ENCODE measurements at regions not wholly inside any gene's neighbourhood (a gene's known extent, or its start where the extent isn't known, plus 50 kb on each side); places are given as distances from the start of the nearest gene placed in this dataset.

DNA sequence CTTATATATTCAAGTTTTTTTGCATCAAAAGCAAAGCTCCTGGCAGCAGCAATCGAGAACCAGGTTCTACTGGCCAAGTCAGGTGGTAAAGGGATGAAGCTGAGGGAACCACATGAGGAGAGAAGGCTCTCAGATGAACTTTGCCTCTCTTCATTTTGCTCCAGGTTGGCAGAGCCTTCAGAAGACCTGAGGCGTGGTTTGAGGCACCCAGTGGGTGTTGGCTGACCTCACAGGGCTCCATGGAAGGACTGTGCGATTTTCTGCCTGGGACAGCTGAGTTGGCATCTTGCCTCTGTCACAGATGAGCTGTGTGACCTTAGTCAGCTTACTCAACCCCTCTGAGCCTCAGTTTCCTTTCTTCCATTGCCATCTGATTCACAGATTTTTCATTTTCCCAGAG, 89.0 kb downstream of the INSIG2 start:
- no peaks in the 10 kb centered on the region for H3K9me3 Mint-ChIP-seq (ENCODE audit: insufficient read depth)
- no peak overlapping the region for H3K4me3 Mint-ChIP-seq
- POLR2A ChIA-PET: no interaction called here
- peaks cover 4% of the 10 kb centered on the region for H3K4me1 Mint-ChIP-seq (ENCODE audit: low read depth)
- peaks cover 14% of the 10 kb centered on the region for H3K27me3 Mint-ChIP-seq (ENCODE audit: low read depth)
- no peaks in the 10 kb centered on the region for H3K36me3 Mint-ChIP-seq (ENCODE audit: low read depth)
- DNase-seq (no peak), ATAC-seq (no peak)
- H3K27ac Mint-ChIP-seq: no peak overlapping the region
- CTCF ChIA-PET: interaction anchor here (1.4 to 1.7 kb wide), 3 partner anchors 9 to 174 kb away, joined by 3 to 5 read pairs (median 4); no protein-coding TSS in a partner anchor

DNA sequence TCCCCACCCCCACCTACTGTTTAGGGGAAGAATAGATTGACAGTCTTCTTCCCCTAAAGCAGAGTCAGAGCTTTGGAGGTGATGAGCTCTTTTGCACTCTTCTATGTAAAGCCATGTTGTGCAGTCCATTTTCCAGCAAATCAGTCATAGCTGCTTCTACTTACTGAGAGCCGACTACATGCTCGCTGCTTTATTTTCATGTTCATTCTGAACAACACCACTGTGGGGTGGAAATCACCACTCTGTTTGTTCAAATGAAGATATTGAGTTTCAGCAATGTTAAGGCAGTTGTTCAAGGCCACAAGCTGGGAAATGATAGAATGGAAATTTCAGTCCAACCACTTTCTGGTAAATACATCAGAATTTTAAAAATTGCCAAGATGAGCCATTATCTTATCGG, 88.3 kb downstream of the INSIG2 start:
- Mint-ChIP-seq H3K27me3 (ENCODE audit: low read depth) (peaks cover 14% of the 10 kb centered on the region), H3K4me3 (no peak overlapping the region), H3K27ac (no peak overlapping the region), H3K9me3 (ENCODE audit: insufficient read depth) (no peaks in the 10 kb centered on the region), H3K36me3 (ENCODE audit: low read depth) (no peaks in the 10 kb centered on the region), H3K4me1 (ENCODE audit: low read depth) (peaks cover 4% of the 10 kb centered on the region)
- no peak for ATAC-seq
- CTCF ChIA-PET: interaction anchor here (1.4 to 1.6 kb wide), 2 partner anchors 9 to 173 kb away, joined by 3 to 4 read pairs; no protein-coding TSS in a partner anchor
- no peak for DNase-seq
- POLR2A ChIA-PET: no interaction called here

- Mint-ChIP-seq H3K9me3 (ENCODE audit: insufficient read depth) (no peaks in the 10 kb centered on the region), H3K27ac (no peak overlapping the region), H3K36me3 (ENCODE audit: low read depth) (no peaks in the 10 kb centered on the region), H3K4me1 (ENCODE audit: low read depth) (no peaks in the 10 kb centered on the region), H3K27me3 (ENCODE audit: low read depth) (peaks cover 5% of the 10 kb centered on the region), H3K4me3 (no peak overlapping the region)
- CTCF ChIA-PET: no interaction called here
- ATAC-seq (no peak), DNase-seq (no peak)
- POLR2A ChIA-PET: no interaction called here
These were observed 83.3 kb downstream of the INSIG2 start for GRCh38 chr2:118171546-118171945.

DNA sequence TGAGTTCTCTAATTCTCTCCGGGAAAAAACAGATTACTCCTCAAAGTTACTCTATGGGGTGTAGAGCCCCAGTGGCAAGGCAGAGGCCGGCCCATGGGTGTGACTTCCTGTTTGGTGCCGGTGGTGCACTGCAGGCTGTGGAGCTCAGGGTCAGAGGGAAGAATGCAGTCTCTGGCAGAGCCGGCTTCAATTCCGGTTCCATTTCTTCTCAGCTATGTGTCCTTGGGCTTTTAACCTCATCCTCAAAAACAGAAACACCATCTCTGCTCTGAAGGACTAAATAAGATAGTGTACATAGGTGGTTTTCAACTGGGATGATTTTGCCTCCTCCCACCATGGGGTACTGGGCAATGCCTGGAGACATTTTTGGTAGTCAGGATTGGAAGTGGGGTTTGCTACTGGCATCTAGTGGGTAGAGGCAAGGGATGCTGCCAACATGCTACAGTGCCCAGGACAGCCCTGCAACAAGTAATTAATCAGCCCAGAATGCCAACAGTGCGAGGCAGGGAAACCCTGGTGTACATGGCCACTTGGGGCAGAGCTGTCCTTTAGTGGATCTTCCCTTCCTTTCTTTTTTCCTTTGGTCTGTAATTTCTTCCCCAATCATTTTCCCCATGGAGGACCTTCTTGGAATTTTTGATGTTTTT, 81.2 kb downstream of the INSIG2 start:
- ATAC-seq: peak; percentile 97
- H3K36me3 Mint-ChIP-seq (ENCODE audit: low read depth): no peaks in the 10 kb centered on the region
- ChIA-PET CTCF (interaction anchor here (0.9 to 1.1 kb wide), 2 partner anchors 80 to 123 kb away, joined by 4 to 5 read pairs; no protein-coding TSS in a partner anchor), POLR2A (interaction anchor here (0.6 kb wide), 1 partner anchor 10 kb away, joined by 3 read pairs; no protein-coding TSS in a partner anchor)
- H3K27me3 Mint-ChIP-seq (ENCODE audit: low read depth): no peaks in the 10 kb centered on the region
- no peaks in the 10 kb centered on the region for H3K4me1 Mint-ChIP-seq (ENCODE audit: low read depth)
- no peak overlapping the region for H3K27ac Mint-ChIP-seq
- DNase-seq: peak; percentile 50
- no peaks in the 10 kb centered on the region for H3K9me3 Mint-ChIP-seq (ENCODE audit: insufficient read depth)
- H3K4me3 Mint-ChIP-seq: no peak overlapping the region

DNA sequence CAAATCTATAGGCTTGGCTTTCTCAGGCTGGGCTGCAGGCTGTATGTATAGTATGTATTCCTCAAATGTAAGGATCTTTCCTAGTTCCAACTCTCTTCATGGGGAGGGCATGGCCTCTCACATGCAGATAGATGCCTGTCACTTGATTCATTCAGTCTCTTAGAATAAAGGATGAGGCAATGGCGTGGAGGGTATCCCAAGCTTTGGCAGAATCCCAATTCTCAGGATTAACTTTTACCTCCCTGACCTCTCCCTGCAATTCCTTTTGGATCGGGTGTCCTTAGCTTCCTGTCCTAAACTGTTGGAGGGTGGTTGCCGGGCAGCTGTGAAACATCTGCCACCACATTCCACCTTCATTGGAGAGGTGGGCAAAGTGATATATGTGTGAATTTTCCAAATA, 80.3 kb downstream of the INSIG2 start:
- no peaks in the 10 kb centered on the region for H3K36me3 Mint-ChIP-seq (ENCODE audit: low read depth)
- CTCF ChIA-PET: interaction anchor here (0.9 to 1.4 kb wide), 3 partner anchors 8 to 122 kb away, joined by 3 to 5 read pairs (median 4); no protein-coding TSS in a partner anchor
- ATAC-seq: no peak
- H3K27me3 Mint-ChIP-seq (ENCODE audit: low read depth): no peaks in the 10 kb centered on the region
- POLR2A ChIA-PET: no interaction called here
- DNase-seq: no peak
- no peaks in the 10 kb centered on the region for H3K4me1 Mint-ChIP-seq (ENCODE audit: low read depth)
- no peak overlapping the region for H3K27ac Mint-ChIP-seq
- no peak overlapping the region for H3K4me3 Mint-ChIP-seq
- H3K9me3 Mint-ChIP-seq (ENCODE audit: insufficient read depth): no peaks in the 10 kb centered on the region

GRCh38 chr2:118167026-118167425, 78.8 kb downstream of the INSIG2 start:
- Mint-ChIP-seq H3K4me1 (ENCODE audit: low read depth) (no peaks in the 10 kb centered on the region), H3K27me3 (ENCODE audit: low read depth) (peaks cover 8% of the 10 kb centered on the region), H3K9me3 (ENCODE audit: insufficient read depth) (no peaks in the 10 kb centered on the region), H3K27ac (no peak overlapping the region), H3K36me3 (ENCODE audit: low read depth) (no peaks in the 10 kb centered on the region), H3K4me3 (no peak overlapping the region)
- ATAC-seq (no peak), DNase-seq (no peak)
- POLR2A ChIA-PET: no interaction called here
- CTCF ChIA-PET: interaction anchor here (1.3 kb wide), 1 partner anchor 120 kb away, joined by 3 read pairs; no protein-coding TSS in a partner anchor

DNA sequence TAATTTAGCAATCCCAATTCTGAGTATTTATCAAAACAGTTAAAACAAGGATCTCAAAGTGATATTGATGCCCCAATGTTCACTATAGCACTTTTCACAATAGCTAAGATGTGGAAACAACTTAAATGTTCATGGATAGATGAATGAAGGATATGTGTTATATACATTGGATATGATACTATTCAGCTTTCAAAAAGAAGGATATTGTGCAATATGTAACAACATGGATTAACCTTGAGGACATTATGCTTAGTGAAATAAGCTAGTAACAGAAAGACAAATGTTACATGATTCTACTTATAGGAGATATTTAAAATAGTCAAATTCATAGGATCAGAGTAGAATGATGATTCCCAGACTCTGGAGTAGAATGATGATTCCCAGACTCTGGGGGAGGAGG, 78.0 kb downstream of the INSIG2 start:
- ChIA-PET POLR2A (no interaction called here), CTCF (no interaction called here)
- Mint-ChIP-seq H3K27ac (no peak overlapping the region), H3K27me3 (ENCODE audit: low read depth) (peaks cover 15% of the 10 kb centered on the region), H3K4me3 (no peak overlapping the region), H3K36me3 (ENCODE audit: low read depth) (no peaks in the 10 kb centered on the region), H3K4me1 (ENCODE audit: low read depth) (no peaks in the 10 kb centered on the region), H3K9me3 (ENCODE audit: insufficient read depth) (no peaks in the 10 kb centered on the region)
- DNase-seq (no peak), ATAC-seq (no peak)

DNA sequence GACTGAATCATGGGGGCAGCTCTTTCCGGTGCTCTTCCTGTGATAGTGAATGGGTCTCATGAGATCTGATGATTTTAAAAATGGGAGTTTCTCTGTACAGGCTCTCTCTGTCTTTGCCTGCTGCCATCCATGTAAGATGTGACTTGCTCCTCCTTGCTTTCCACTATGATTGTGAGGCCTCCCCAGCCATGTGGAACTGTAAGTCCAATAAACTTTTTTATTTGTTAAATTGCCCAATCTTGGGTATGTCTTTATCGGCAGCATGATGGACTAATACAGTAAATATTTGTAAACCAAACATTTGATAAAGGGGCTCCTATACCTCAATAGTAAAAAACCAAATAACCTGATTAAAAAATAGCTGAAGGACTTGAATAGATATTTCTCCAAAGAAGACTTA, 77.3 kb downstream of the INSIG2 start:
- Mint-ChIP-seq H3K4me1 (ENCODE audit: low read depth) (no peaks in the 10 kb centered on the region), H3K36me3 (ENCODE audit: low read depth) (no peaks in the 10 kb centered on the region), H3K27me3 (ENCODE audit: low read depth) (peaks cover 19% of the 10 kb centered on the region), H3K27ac (no peak overlapping the region), H3K4me3 (no peak overlapping the region), H3K9me3 (ENCODE audit: insufficient read depth) (no peaks in the 10 kb centered on the region)
- DNase-seq (no peak), ATAC-seq (no peak)
- POLR2A ChIA-PET: no interaction called here
- CTCF ChIA-PET: no interaction called here
